IMR-90 (cell line): ENCODE measurements at regions not wholly inside any gene's neighbourhood (a gene's known extent, or its start where the extent isn't known, plus 50 kb on each side); places are given as distances from the start of the nearest gene placed in this dataset.

Source experiments
- ATAC-seq: fragments of 200-7000 bp; cut with Tn5 transposase; 2 replicates; pipeline ENCODE4 v1.9.1; 2020; ENCODE audit warnings: low read depth, mild to moderate bottlenecking, moderate library complexity
- BruUV-seq: library from RNA; stranded (reverse); fragments of 400-500 nt; replicated peaks from 2 replicates; lab custom pipeline; 2021; lab: Mats Ljungman, UMichigan
- CTCF ChIA-PET: fragments of 300-600 bp; formaldehyde crosslinking; extraction: SDS; loops from one replicate; lab custom pipeline; 2021; ENCODE audit warnings: antibody characterized with exemption; lab: Yijun Ruan, JAX
- POLR2A ChIA-PET: fragments of 300-600 bp; sonication (Branson Sonifier 250); formaldehyde crosslinking; loops from one replicate; lab custom pipeline; 2022; ENCODE audit warnings: antibody characterized with exemption; ENCODE audit not compliant: unreplicated experiment; lab: Charles Lee
- DNase-seq: peaks from one replicate; pipeline ENCODE4 v3.0.0; 2013
- H2AFZ ChIP-seq: replicated peaks from 2 replicates; pipeline ENCODE3; 2013; ENCODE audit warnings: low read length, mild to moderate bottlenecking; ENCODE audit not compliant: poor library complexity
- H2AK5ac ChIP-seq: 2 replicates; pipeline ENCODE4 v1.6.1; 2013; ENCODE audit warnings: low read depth, low read length, inconsistent platforms
- H2AK9ac ChIP-seq: replicated peaks from 2 replicates; pipeline ENCODE3; 2013; ENCODE audit warnings: mild to moderate bottlenecking, low read depth, low read length, moderate library complexity; ENCODE audit not compliant: poor library complexity
- H2BK120ac ChIP-seq: 2 replicates; pipeline ENCODE4 v1.6.1; 2013; ENCODE audit warnings: low read depth, low read length, inconsistent platforms
- H2BK15ac ChIP-seq: 3 replicates; pipeline ENCODE4 v1.6.1; 2013; ENCODE audit warnings: low read depth, low read length, inconsistent platforms
- H2BK20ac ChIP-seq: 2 replicates; pipeline ENCODE4 v1.6.1; 2013; ENCODE audit warnings: low read depth, mild to moderate bottlenecking, inconsistent platforms, low read length, moderate library complexity
- H2BK5ac ChIP-seq: 2 replicates; pipeline ENCODE4 v1.6.1; 2013; ENCODE audit warnings: mild to moderate bottlenecking, low read depth, low read length, inconsistent platforms; ENCODE audit not compliant: poor library complexity, severe bottlenecking
- H3K14ac ChIP-seq: replicated peaks from 2 replicates; pipeline ENCODE4 v1.6.1; 2013; ENCODE audit warnings: low read depth, low read length, inconsistent platforms
- H3K18ac ChIP-seq: 2 replicates; pipeline ENCODE4 v1.6.1; 2013; ENCODE audit warnings: low read depth, low read length, control low read depth
- H3K23ac ChIP-seq: 2 replicates; pipeline ENCODE4 v1.6.1; 2013; ENCODE audit warnings: low read depth, low read length, inconsistent platforms
- H3K27ac ChIP-seq: 2 replicates; pipeline ENCODE4 v1.5.1; 2013; ENCODE audit warnings: mild to moderate bottlenecking, control low read depth, low read length; ENCODE audit not compliant: insufficient read depth
- H3K27me3 ChIP-seq: 2 replicates; pipeline ENCODE4 v1.6.1; 2013; ENCODE audit warnings: low read length; ENCODE audit not compliant: control insufficient read depth, insufficient read depth
- H3K36me3 ChIP-seq: 2 replicates; pipeline ENCODE4 v1.6.1; 2013; ENCODE audit warnings: low read length, mixed read lengths; ENCODE audit not compliant: control insufficient read depth, insufficient read depth
- H3K4ac ChIP-seq: 2 replicates; pipeline ENCODE4 v1.6.1; 2013; ENCODE audit warnings: low read depth, low read length, inconsistent platforms
- H3K4me1 ChIP-seq: 2 replicates; pipeline ENCODE4 v1.6.1; 2013; ENCODE audit warnings: low read length, mixed read lengths; ENCODE audit not compliant: control insufficient read depth, insufficient read depth
- H3K4me2 ChIP-seq: 2 replicates; pipeline ENCODE4 v1.6.1; 2013; ENCODE audit warnings: low read depth, mild to moderate bottlenecking, control low read depth, low read length, moderate library complexity
- H3K4me3 ChIP-seq: 2 replicates; pipeline ENCODE4 v1.5.1; 2013; ENCODE audit warnings: low read depth, mild to moderate bottlenecking, control low read depth, low read length, moderate library complexity; ENCODE audit not compliant: insufficient read depth
- H3K56ac ChIP-seq: 2 replicates; pipeline ENCODE4 v1.6.1; 2013; ENCODE audit warnings: low read length, inconsistent platforms; ENCODE audit not compliant: insufficient read depth; ENCODE audit errors: extremely low read depth
- H3K79me1 ChIP-seq, 2 experiments: 2 replicates each; pipeline ENCODE4 v1.6.1; 2013; ENCODE audit warnings: low read length in 2 of 2, inconsistent platforms in 1 of 2, low read depth in 1 of 2
- H3K9ac ChIP-seq: 2 replicates; pipeline ENCODE4 v1.6.1; 2013; ENCODE audit warnings: low read depth, low read length, control low read depth
- H3K9me1 ChIP-seq: 2 replicates; pipeline ENCODE4 v1.6.1; 2013; ENCODE audit warnings: low read length, inconsistent platforms; ENCODE audit not compliant: insufficient read depth
- H3K9me3 ChIP-seq: 2 replicates; pipeline ENCODE4 v1.6.1; 2013; ENCODE audit warnings: low read length; ENCODE audit not compliant: control insufficient read depth, insufficient read depth
- H4K20me1 ChIP-seq: 2 replicates; pipeline ENCODE4 v1.6.1; 2013; ENCODE audit warnings: low read length, inconsistent platforms; ENCODE audit not compliant: insufficient read depth
- H4K5ac ChIP-seq: 2 replicates; pipeline ENCODE4 v1.6.1; 2013; ENCODE audit warnings: mild to moderate bottlenecking, low read depth, low read length, control low read depth
- H4K8ac ChIP-seq, 2 experiments: 2 replicates each; pipeline ENCODE4 v1.6.1; 2013; ENCODE audit warnings: low read depth in 2 of 2, low read length in 2 of 2, control low read depth in 1 of 2, inconsistent platforms in 1 of 2
- H4K91ac ChIP-seq: 2 replicates; pipeline ENCODE4 v1.6.1; 2013; ENCODE audit warnings: low read depth, low read length, inconsistent platforms; ENCODE audit not compliant: insufficient read depth
- BHLHE40 ChIP-seq: fragments of 150-350 bp; IDR thresholded peaks from 2 replicates; pipeline ENCODE4 v1.6.1; 2016; ENCODE audit warnings: mild to moderate bottlenecking, low read depth, low read length
- CEBPB ChIP-seq: IDR thresholded peaks from 2 replicates; pipeline ENCODE4 v1.6.1; 2012; ENCODE audit warnings: low read depth, low read length, improper control_type of control experiment
- CHD1 ChIP-seq: IDR thresholded peaks from 2 replicates; pipeline ENCODE4 v1.6.1; 2012; ENCODE audit warnings: low read depth, low read length, improper control_type of control experiment
- ELK1 ChIP-seq: fragments of 150-350 bp; IDR thresholded peaks from 2 replicates; pipeline ENCODE4 v1.6.1; 2016; ENCODE audit warnings: low read depth, mild to moderate bottlenecking, low read length, moderate library complexity, borderline replicate concordance
- FOS ChIP-seq: fragments of 150-350 bp; IDR thresholded peaks from 2 replicates; pipeline ENCODE4 v1.6.1; 2016; ENCODE audit warnings: low read depth, low read length
- MAFK ChIP-seq: IDR thresholded peaks from 2 replicates; pipeline ENCODE4 v1.6.1; 2012; ENCODE audit warnings: low read depth, low read length, improper control_type of control experiment
- MAZ ChIP-seq: IDR thresholded peaks from 2 replicates; pipeline ENCODE4 v1.6.1; 2012; ENCODE audit warnings: low read depth, mild to moderate bottlenecking, low read length, improper control_type of control experiment, moderate library complexity, borderline replicate concordance
- MXI1 ChIP-seq: IDR thresholded peaks from 2 replicates; pipeline ENCODE4 v1.6.1; 2012; ENCODE audit warnings: low read depth, mild to moderate bottlenecking, low read length, moderate library complexity, borderline replicate concordance
- NFE2L2 ChIP-seq: fragments of 150-350 bp; IDR thresholded peaks from 2 replicates; pipeline ENCODE4 v1.6.1; 2016; ENCODE audit warnings: low read depth, mild to moderate bottlenecking, low read length
- POLR2A ChIP-seq: IDR thresholded peaks from 2 replicates; pipeline ENCODE4 v1.6.1; 2012; ENCODE audit warnings: mild to moderate bottlenecking, low read depth, low read length
- RAD21 ChIP-seq: IDR thresholded peaks from 2 replicates; pipeline ENCODE4 v1.6.1; 2012; ENCODE audit warnings: low read length, improper control_type of control experiment
- RCOR1 ChIP-seq: IDR thresholded peaks from 2 replicates; pipeline ENCODE4 v1.6.1; 2012; ENCODE audit warnings: mild to moderate bottlenecking, low read length, improper control_type of control experiment; ENCODE audit not compliant: insufficient replicate concordance
- RFX5 ChIP-seq: IDR thresholded peaks from 2 replicates; pipeline ENCODE4 v1.8.0; 2012; ENCODE audit warnings: low read depth, mild to moderate bottlenecking, low read length, moderate library complexity
- SMC3 ChIP-seq: fragments of 150-350 bp; IDR thresholded peaks from 2 replicates; pipeline ENCODE4 v1.6.1; 2016; ENCODE audit warnings: low read depth, mild to moderate bottlenecking, antibody characterized with exemption, low read length, moderate library complexity
- USF2 ChIP-seq: fragments of 150-350 bp; IDR thresholded peaks from 2 replicates; pipeline ENCODE4 v1.6.1; 2017; ENCODE audit warnings: mild to moderate bottlenecking, antibody characterized with exemption, low read length, low read depth
- WGBS, 2 experiments: methylation state at CpG; one replicate each; pipeline versions ENCODE4 v1.1.5 to v1.1.7; 2013; ENCODE audit warnings: missing lambda C conversion rate in 2 of 2; ENCODE audit not compliant: insufficient read length in 1 of 2; ENCODE audit errors: extremely low coverage in 2 of 2; 5-methylcytosine and 5-hydroxymethylcytosine counted together
- dilution Hi-C: fragments of 300-500 bp; cut with HindIII; formaldehyde crosslinking; loops from one replicate; pipeline ENCODE4 v1.14.3; 2018; ENCODE audit warnings: low sequenced_read_pairs; ENCODE audit not compliant: unreplicated experiment
- in situ Hi-C: fragments of 300-500 bp; cut with MboI; formaldehyde crosslinking; loops from 3 replicates; pipeline ENCODE4 v1.14.3; 2019; ENCODE audit warnings: low sequenced_read_pairs, inconsistent platforms, mixed read lengths
- intact Hi-C: fragments of 100-400 bp; cut with micrococcal nuclease; formaldehyde crosslinking; loops from 2 replicates; pipeline ENCODE4 v1.10.0; 2022
- TF ChIP-seq, protein P1 (sequence below): conservative IDR thresholded peaks from 2 replicates; pipeline ENCODE4 v1.5.1; 2012; ENCODE audit warnings: mild to moderate bottlenecking, low read depth, low read length, improper control_type of control experiment

DNA sequence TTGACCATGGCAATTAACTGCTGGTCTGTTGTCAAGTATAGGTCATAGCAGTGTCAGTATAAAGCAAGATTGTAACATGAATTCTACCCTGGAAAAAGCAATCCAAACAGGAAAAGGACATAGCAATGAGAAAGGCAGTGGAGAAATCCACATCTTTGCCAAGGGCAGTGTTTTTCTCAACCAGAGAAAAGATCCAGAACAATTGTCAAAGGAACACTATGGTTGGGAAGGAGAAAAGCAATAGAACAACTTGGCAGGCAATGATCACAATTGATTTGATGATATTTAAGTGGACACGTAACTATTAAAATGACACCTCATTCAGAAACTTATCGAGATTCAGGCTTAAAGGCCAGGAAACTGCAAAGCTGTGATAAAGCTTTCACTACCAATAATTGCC lies 271.1 kb downstream of the DIPK2A start:
- no peaks in the 10 kb centered on the region for H3K9me3 ChIP-seq
- no peak overlapping the region for H3K4me3 ChIP-seq
- no peaks in the 10 kb centered on the region for H4K20me1 ChIP-seq
- H2BK120ac ChIP-seq, result no peak overlapping the region
- no peaks in the 10 kb centered on the region for H3K9me1 ChIP-seq
- H2AFZ ChIP-seq, result no peak overlapping the region
- H3K4ac ChIP-seq, result no peak overlapping the region
- no peak overlapping the region for H3K9ac ChIP-seq
- no peak overlapping the region for H3K14ac ChIP-seq
- no peak overlapping the region for H3K23ac ChIP-seq
- no peak for DNase-seq
- no peaks in the 10 kb centered on the region for H3K79me1 ChIP-seq
- H3K18ac ChIP-seq, result no peak overlapping the region
- H3K27me3 ChIP-seq, result no peaks in the 10 kb centered on the region
- no peak overlapping the region for H3K56ac ChIP-seq
- H3K4me2 ChIP-seq, result no peak overlapping the region
- in situ Hi-C loops, result no loop called here
- no TSS peak for BruUV-seq
- H2BK5ac ChIP-seq, result no peak overlapping the region
- CTCF ChIA-PET, result no interaction called here
- TF ChIP-seq RAD21 (no peak), ELK1 (no peak), FOS (no peak), CHD1 (no peak), NFE2L2 (no peak), USF2 (no peak), RCOR1 (no peak), MXI1 (no peak), MAFK (no peak), MAZ (no peak), BHLHE40 (no peak), POLR2A (no peak), CEBPB (no peak), RFX5 (no peak), SMC3 (no peak)
- TF ChIP-seq, protein P1, sequence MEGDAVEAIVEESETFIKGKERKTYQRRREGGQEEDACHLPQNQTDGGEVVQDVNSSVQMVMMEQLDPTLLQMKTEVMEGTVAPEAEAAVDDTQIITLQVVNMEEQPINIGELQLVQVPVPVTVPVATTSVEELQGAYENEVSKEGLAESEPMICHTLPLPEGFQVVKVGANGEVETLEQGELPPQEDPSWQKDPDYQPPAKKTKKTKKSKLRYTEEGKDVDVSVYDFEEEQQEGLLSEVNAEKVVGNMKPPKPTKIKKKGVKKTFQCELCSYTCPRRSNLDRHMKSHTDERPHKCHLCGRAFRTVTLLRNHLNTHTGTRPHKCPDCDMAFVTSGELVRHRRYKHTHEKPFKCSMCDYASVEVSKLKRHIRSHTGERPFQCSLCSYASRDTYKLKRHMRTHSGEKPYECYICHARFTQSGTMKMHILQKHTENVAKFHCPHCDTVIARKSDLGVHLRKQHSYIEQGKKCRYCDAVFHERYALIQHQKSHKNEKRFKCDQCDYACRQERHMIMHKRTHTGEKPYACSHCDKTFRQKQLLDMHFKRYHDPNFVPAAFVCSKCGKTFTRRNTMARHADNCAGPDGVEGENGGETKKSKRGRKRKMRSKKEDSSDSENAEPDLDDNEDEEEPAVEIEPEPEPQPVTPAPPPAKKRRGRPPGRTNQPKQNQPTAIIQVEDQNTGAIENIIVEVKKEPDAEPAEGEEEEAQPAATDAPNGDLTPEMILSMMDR, result no peak
- no peak overlapping the region for H3K27ac ChIP-seq
- ATAC-seq, result no peak
- no peak overlapping the region for H2AK9ac ChIP-seq
- H2BK20ac ChIP-seq, result no peak overlapping the region
- POLR2A ChIA-PET, result no interaction called here
- intact Hi-C loops, result no loop called here
- no peaks in the 10 kb centered on the region for H3K36me3 ChIP-seq
- no peak overlapping the region for H4K5ac ChIP-seq
- no CpG with 5 or more reads among the region's 2 CpGs for WGBS, 2 experiments
- dilution Hi-C loops, result no loop called here
- no peak overlapping the region for H2AK5ac ChIP-seq
- H4K91ac ChIP-seq, result no peak overlapping the region
- no peak overlapping the region for H4K8ac ChIP-seq
- H3K4me1 ChIP-seq, result no peaks in the 10 kb centered on the region
- no peak overlapping the region for H2BK15ac ChIP-seq
